GM21390 (cell line): ENCODE measurements at regions not wholly inside any gene's neighbourhood (a gene's known extent, or its start where the extent isn't known, plus 50 kb on each side); places are given as distances from the start of the nearest gene placed in this dataset.

Experiments used
- ATAC-seq: cut with Tn5 transposase; IDR thresholded peaks from one replicate; pipeline ENCODE4 v1.9.1; 2021; ENCODE audit not compliant: unreplicated experiment

DNA sequence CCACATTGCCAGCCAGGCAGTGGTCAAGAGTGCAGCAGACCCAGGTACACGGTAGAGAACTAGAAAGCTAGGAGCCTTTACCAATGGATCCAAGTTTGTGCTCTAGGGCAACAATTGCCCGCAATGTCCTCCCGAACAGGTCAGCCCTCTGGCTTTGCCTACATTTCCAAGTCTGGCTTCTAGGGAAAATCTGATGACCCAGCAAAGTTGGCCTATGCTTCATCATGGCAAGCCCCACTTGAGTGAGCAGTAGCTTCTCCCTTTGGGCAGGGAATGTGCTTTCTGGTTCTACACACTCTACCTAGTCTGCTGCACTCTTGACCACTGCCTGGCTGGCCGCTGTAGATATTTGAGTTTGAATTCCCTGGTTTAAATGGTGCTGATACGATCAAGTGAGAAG lies 361.6 kb upstream of the NR2F2 start:
- no peak for ATAC-seq

DNA sequence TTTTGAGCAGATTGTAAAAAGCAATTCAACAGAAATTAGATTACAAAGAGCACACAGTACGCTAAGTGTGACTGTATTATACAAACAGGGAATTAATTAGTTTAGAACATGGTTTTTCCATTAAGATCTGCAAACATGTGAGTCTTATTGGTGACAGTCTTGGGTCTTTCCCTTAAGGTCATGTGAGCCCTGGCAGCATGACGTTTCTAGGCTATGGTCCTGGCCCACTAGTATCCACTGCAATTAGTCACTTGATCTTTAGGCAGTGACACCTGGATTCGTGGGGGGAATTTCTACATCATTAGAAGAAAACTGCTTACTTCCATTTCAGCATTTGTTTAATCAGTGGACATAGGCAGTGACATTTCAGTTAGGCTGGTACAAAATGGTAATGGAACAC lies 360.2 kb upstream of the NR2F2 start:
- ATAC-seq: no peak

DNA sequence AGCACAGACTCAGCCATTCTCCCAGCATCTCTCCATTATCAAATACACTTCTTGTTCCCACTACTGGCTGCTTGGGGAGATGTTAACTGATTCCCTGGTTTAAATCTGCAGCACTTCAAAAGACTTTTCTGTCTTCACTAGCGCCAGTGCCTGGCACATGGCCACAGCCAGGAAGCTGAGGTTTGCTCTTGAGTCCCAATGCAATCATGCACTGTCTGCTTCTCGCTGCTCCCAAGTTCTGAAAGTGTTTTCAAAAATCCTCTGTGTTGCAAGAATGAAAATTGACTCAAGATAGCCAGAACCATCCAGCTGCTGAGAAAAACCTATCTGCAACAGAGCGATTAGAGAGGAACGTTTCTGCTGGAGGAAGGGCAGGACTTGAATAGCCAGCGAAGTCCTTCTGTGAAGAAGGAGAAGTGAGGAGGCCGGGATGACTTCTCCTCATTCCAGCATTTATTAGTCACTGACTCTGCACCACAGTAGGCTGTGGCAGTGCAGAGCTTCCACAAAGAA lies 358.4 kb upstream of the NR2F2 start:
- ATAC-seq: no peak

DNA sequence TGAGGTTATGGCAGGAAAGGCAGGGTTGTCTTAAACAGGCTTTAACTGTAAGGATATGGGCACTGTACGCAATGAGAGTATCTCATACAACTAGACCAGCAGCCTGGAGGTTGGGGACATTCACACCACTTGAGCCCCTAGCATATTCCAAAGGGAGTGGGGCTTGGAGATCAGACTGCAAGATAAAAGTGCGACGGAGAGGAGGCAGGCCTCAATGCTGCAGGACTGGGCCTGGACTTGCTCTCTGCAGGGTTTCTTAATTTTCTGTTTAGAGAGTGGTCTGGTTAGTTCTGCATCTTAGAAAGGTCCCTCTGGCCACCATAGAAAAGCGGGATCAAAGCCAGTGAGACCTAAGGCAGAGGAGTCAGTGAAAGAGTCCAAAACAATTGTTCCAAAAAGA lies 357.7 kb upstream of the NR2F2 start:
- no peak for ATAC-seq

DNA sequence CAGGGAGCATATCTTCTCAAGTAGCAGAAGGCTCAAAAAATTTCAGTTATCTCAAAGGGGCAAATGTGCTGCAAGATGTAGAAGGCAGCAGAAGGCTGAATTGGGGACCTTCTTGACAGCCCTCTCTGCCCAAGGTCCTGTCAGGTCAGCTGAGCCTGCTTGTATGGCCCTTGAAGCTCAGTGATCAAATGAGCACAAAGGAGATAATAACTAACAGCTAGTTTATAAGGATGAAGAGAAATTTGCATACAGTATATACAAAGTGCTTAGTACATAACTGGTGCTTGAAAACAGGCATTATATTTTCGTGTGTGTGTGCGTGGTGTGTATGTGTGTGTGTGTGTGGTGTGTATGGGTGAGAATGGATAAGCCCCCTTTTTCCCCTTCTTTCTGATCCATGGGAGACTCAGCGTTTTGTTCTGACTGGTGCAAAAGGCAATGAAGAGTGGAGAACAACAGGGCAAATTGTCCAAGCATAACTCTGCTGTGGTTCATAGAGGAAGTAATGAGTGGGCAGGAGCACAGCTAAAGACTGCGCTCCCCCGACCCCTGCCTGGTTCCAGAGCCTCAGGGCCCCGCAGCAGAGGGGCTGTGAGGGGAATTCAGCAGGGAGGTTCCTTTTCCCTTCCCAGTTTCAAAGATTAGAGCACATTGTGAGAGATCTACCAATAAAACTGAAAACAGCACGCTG lies 356.8 kb upstream of the NR2F2 start:
- ATAC-seq: peak; percentile 53

DNA sequence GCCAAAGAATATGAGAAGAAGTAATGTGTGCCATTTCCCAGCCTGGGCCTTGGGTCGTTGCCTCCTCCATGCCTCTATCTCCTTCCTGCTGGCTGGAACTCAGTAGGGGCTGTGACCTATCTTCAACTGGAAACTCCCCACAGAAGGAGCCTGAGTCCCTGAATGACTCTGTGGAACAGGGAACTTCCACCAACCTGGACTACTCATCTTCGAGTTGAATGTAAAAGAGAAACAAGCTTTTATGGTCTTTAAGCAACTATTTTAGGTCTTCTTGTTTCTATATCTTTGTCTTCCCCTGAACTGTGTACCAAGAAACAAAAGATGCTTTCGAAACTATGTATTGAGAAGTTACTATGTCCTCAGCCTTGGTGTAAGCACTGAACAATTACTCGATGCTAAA lies 355.3 kb upstream of the NR2F2 start:
- peak; percentile 53 for ATAC-seq

DNA sequence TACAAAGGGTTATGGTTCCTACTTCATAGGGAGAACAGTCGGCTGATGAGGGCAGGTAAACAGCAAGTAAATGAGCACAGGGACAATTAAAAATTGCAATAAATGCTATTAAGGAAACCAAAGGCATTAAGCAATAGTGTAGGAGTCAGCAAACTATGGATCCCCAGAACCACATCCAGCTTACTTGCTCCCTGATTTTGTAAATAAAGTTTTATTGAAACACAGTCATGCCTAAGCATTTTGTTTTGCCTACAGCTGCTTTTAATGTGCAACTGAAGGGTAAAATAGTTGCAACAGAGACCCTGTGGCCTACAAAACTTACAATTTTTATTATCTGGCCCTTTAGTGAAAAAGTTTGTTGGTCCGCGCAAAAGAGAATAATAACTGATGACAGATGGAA lies 351.2 kb upstream of the NR2F2 start:
- no peak for ATAC-seq

DNA sequence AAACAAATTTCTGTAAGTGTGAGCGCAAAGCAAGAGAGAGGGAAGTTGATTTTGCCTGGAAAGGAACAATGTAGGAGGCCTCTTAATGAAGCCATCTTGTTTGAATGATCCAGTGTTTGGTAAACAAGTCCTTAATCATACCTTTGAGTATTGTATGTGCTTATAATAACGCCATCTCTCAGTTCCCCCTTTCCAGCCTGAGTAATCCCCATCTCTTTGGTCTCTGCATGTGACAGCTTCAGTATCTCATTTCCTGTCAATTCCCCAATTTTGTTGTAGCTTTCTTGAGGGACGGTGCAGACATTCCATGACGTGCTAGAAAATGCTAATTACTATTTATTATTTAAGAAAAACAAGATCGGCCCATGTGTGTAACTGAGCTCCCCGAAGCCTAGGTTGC lies 349.3 kb upstream of the NR2F2 start:
- no peak for ATAC-seq

DNA sequence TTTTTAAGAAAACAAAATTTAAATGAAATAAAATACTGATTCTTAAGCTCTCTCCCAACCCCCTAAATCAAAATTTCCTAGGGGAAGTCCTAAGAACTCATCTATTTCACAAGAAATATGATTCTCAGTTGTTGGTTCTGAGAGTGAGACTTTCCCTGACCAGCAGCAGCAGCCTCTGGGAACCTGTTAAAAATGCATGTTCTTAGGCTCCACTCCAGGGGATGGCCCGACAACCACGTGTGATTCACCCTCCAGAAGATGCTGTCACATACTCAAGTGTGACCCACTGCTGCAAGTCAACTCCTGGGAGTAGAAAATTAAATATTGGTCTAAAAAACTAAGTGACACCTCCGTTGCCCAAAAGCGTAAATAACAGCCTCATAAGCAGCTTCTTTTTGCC lies 343.2 kb upstream of the NR2F2 start:
- ATAC-seq: no peak

DNA sequence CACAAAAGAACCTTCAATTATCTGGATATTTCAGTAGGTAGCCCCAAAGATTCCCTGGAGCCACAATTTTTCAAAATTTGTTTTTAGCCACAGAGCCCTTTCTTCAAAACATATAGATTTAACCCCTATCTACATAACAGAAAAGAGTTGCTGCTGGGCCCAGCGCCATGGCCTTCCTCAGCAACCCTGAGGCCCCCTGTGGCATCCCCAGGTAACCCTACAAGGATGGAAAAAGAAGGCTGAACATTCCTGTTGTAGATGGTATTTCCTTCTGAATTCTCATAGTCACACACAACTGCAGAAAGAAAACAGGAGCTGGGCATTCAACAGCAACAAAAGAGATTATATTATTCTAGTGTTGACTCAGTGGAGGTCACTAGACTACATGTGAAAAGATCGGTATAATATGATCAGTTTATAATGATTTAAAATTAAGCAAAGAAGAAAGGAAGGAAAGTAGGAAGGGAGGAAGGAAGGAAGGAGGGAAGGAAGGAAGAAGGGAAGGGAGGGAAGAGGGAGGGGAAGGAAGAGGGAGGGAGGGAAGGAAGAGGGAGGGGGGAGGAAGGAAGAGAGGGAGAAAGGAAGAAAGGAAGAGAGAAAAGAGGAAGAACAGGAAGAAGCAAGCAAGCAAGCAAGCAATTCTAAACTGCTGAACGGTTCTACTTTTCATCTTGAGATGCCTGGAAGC lies 342.5 kb upstream of the NR2F2 start:
- no peak for ATAC-seq

DNA sequence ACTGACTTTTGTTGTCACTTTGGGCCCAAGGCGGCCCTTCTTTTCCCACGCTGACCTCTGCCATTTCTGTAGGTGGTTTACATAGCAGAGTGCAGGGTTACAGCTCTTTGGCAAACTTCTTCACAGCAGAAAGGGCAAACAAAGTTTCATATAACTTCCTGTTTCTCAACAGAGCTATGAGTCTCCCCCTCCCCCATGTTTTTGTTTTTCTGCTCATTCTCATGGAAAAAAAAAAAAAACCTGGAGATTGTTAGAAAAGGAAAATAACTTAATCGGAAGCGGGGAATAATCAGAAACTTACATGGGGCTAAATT lies 342.0 kb upstream of the NR2F2 start:
- ATAC-seq: no peak

DNA sequence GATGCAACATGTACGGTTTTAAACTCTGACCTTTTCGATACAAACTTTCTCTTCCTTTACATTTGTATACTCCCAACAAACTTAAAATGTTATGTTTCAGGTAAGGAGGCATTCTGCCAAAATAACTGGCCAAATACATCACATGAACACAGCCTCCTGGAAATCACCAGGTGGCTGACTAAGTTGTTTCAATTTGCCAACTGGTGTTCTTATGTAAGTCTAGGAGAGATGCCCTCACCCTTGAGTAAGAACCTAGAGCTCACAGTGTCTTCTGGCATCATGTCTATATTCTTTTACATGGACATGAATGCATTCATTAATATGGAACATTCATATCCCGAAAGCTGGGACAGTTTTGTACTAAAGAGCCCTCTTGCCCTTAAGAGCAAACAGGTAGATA lies 341.1 kb upstream of the NR2F2 start:
- no peak for ATAC-seq

DNA sequence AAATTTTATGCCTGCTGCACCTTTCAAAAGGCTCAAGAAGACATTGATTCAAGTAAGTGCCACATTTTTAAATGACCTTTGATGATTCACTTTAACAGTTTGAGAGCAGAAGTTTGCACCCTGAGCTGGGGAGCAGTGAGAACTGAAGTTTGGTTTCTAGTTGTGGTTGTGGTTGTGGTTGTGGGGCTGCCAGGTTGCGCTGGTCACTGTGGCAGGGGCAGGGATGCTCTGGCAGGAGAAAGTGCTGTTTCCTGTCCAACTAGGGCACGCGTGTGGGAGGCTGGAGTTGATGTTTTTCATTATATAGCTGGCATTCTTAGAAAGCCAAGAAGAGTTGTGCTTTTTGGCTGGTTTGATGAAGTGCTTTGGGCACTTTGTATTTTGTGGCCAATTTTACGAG lies 339.7 kb upstream of the NR2F2 start:
- ATAC-seq: no peak

DNA sequence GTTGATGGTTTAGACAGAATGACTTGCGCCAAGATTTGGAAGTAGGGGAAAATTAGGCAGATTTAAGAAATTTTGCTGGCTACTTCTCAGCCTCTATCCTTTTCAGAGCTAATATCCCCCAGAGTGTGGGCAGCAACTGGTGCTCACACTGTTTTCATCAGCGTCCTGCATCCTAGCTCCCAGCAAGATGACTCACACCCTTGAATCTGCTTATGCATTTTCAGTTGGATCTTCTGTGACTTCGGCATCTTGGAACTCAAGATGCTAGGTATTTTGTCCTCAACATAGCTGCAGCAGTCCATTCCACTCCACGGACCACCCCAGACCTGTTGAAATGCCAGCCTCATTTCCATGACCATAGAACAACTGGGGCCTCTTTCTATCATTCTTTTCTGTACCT lies 336.1 kb upstream of the NR2F2 start:
- ATAC-seq: no peak

DNA sequence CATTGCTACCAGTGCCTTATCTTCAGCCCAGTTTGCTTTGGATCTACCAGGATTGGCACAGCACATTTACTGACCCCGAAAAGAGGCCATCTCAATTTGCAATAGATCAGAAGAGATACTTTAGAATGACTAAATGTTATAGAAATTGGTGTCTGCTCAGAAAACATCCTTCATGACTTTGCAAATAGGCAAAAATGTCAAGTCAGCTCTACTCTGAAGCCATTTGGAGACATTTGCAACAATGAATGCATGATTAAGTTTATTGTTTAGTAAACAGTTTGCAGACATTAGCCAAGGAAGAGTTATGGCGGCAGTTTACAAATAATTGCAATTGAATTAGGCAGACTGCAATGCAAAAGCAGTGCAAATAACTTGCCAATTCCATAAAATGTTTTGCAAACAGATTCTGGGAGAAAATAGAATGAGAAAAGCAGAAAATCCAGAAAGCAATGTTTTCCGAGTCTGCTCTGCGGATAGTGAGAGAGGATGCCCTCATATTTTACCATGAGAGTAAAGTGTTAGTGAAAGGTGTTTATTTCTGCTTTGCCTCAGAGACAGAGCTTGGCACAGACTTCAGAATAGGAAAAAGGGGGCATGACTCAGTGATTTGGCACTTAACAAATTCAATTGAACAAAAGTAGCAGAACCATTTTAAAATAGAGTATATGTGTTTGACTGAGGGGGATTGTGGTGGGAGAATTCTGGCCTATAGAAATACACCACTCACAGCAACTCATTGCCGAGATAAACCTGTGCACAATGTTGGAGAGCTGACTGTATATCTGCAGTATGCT lies 334.9 kb upstream of the NR2F2 start:
- ATAC-seq: no peak

DNA sequence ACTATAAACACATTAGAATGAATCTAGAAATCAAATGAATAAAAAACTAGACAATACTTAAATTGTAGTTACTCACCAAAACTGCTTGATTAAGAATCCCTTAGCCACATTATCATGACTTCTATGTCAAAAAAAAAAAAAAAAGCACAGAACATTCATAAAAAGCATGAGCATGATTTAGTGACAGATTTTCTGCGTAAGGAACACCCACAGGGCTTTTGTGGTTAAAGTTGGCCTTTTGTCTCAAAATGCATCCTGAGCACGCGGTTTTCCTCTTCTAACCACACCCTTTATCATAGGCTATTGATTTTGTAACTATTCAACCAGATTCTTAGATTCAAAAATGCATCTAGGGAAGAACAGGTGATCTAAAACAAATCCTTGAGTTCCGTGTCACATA lies 334.0 kb upstream of the NR2F2 start:
- ATAC-seq: no peak

DNA sequence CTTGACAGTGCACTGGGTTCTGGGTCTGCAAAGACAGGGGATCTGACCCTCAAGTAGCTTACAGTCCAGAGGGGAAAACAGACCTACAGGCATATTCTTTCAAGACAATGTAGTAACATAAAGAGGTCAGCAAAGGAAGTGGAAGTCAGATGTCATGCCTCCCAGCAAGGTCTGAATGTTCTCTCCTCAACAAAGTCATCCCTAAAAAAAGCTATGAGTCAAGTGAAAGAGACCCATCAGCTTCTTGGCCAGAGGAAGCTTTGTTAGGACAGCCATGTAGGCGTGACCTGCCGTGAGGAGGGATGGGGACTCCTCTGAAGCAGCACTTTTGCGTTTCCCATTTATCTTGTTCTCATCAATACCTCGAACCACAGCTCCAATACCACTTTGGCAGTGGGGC lies 331.6 kb upstream of the NR2F2 start:
- no peak for ATAC-seq

DNA sequence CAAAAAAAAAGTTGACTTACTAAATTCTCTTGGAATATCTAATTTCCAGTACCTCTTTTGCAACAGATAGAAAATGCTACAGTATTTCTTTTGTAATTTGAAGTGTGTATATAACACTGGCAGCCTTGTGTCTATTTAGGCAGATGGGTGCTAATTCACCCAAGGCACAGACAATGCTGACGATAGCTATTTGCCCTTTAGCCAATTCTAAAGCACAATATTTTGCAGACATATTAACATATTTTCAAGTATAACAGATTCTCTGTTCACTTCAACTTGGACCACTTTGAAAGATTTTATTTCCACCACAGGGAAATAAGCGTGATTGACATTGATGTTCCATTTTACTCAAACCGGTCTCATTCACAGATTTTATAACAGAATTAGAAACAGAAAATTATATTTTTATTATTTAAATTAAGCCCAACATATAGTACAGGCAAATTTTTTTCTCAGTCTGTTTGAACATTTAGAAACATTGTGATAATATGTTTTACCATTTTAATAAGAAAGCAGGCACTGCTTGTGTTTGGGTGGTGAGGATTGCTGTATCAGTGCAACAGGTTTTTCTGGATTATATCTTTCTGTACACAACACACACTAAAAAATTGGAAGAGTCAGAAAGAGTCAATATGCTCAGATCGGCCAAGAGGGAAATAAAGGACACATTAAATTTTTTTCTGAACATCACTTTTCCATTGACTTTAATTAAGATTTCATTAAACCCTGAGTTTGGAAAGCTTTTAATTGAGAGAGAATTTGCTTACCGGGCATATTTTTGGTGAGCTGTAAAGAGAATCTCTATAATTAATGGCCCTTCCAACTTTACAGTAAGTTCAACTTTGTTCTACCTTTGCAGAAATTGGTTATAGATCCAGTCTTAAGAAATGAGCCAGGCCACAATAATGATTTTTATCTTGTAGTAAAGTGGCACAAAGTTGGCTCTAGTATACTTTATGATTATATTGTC lies 327.3 kb upstream of the NR2F2 start:
- ATAC-seq: no peak

DNA sequence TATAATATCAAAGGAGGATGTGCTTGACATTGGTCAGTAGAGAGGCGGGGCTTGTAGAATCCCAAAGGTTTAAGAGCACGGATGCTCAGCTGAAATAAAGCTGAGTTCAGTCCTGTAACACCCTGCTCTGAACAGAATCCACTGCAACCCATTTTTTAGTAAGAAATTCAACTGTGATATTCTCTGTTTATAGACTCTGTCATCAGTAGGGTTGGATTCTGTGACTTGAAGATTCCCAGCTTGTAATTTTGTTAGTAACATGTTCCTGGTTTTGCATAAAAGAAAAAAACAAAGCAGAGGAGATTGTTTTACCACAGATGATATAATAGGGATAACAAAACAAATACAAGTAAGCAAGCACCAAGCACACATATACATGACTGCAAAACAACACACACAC lies 324.6 kb upstream of the NR2F2 start:
- ATAC-seq: no peak

DNA sequence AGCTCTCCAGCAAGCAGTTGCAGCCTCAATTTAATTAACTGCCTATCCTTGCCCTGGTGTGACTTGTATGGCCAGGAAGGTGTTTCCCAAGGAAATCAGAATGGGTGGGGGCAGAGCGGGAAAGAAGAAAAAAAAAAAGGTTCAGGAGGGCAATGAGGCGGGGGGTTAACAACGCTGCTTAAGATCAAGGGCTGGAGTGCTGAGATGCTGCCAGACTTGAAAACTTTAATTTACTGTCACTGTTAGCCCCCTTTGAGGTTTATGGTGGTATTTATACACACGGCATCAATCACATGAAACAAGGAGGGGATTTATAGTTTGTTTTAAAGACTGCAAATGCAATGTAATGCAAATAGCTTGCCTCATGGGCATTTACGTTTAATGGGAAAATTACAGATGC lies 319.4 kb upstream of the NR2F2 start:
- ATAC-seq: no peak

DNA sequence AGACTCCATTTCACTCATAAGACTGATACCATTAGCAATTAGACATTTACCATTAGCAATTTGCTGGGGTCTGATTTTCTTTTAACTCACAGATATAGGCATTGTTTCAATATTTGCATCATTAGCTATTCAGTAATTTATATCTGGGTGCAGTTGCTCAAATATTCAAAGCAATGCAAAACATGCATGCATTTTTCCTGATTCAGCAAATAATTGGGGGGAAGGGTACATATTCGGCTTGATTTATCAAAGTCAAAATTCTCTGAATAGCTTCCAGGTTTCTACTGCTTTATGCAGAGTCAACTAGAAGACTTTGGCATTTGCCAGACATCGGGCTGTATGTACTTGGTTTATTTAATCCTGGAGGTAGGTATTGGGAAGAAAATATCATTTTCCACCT lies 315.6 kb upstream of the NR2F2 start:
- ATAC-seq: no peak
